ENCODE measurements at regions not wholly inside any gene's neighbourhood (a gene's known extent, or its start where the extent isn't known, plus 50 kb on each side); places are given as distances from the start of the nearest gene placed in this dataset.
"Not testable (repeated sequence)": the region's sequence is repeated elsewhere in the genome, so short reads cannot be mapped to it uniquely, and the experiment has no call there.

- no peak for TF ChIP-seq CTCF (IDR thresholded peaks at IDR 0.05)
- Histone ChIP-seq H3K27ac (no peak overlapping the region), H3K9me3 (no peaks in the 10 kb centered on the region), H3K4me3 (no peak overlapping the region), H3K4me1 (ENCODE audit: control insufficient read depth in 1 of 2, low read depth in 2 of 2) (no peaks in the 10 kb centered on the region), H3K27me3 (replicated peaks; ENCODE audit: insufficient read depth) (no peaks in the 10 kb centered on the region), H3K36me3 (no peaks in the 10 kb centered on the region)
- DNase-seq (ENCODE audit: low spot score), result no peak
- no peak for ATAC-seq (ENCODE audit: insufficient number of reproducible peaks, low FRiP score, low read depth)
Observed at GRCh38 chr1:178036090-178036489, 57.8 kb upstream of the RASAL2 start.

GRCh38 chr1:178037510-178038253 is 56.2 kb upstream of the RASAL2 start:
- H3K27me3 ChIP-seq (replicated peaks; ENCODE audit: insufficient read depth), result no peaks in the 10 kb centered on the region
- H3K4me1 ChIP-seq (ENCODE audit: control insufficient read depth in 1 of 2, low read depth in 2 of 2), result no peaks in the 10 kb centered on the region
- TF ChIP-seq CTCF (IDR thresholded peaks at IDR 0.05), result peak; percentile 29
- H3K9me3 ChIP-seq, result no peaks in the 10 kb centered on the region
- no peaks in the 10 kb centered on the region for H3K36me3 ChIP-seq
- peak; percentile 74 for ATAC-seq (ENCODE audit: insufficient number of reproducible peaks, low FRiP score, low read depth)
- DNase-seq (ENCODE audit: low spot score), result peak; percentile 37
- H3K4me3 ChIP-seq, result peak overlapping the region; percentile 97
- peak overlapping the region; percentile 69 to 73 for H3K27ac ChIP-seq

- DNase-seq (ENCODE audit: low spot score) (no peak), ATAC-seq (ENCODE audit: insufficient number of reproducible peaks, low FRiP score, low read depth) (peak; percentile 27)
- peak overlapping the region; percentile 69 to 73 for H3K27ac ChIP-seq
- peak overlapping the region; percentile 97 for H3K4me3 ChIP-seq
- no peaks in the 10 kb centered on the region for H3K9me3 ChIP-seq
- TF ChIP-seq CTCF (IDR thresholded peaks at IDR 0.05), result no peak
- no peaks in the 10 kb centered on the region for H3K36me3 ChIP-seq
- no peaks in the 10 kb centered on the region for H3K27me3 ChIP-seq (replicated peaks; ENCODE audit: insufficient read depth)
- H3K4me1 ChIP-seq (ENCODE audit: control insufficient read depth in 1 of 2, low read depth in 2 of 2), result no peaks in the 10 kb centered on the region
Observed at GRCh38 chr1:178038372-178038771, 55.5 kb upstream of the RASAL2 start.

GRCh38 chr1:178039891-178040290 is 54.0 kb upstream of the RASAL2 start:
- Histone ChIP-seq H3K27ac (no peak overlapping the region), H3K4me3 (no peak overlapping the region), H3K27me3 (replicated peaks; ENCODE audit: insufficient read depth) (no peaks in the 10 kb centered on the region), H3K9me3 (no peaks in the 10 kb centered on the region), H3K36me3 (no peaks in the 10 kb centered on the region), H3K4me1 (ENCODE audit: control insufficient read depth in 1 of 2, low read depth in 2 of 2) (no peaks in the 10 kb centered on the region)
- ATAC-seq (ENCODE audit: insufficient number of reproducible peaks, low FRiP score, low read depth) (no peak), DNase-seq (ENCODE audit: low spot score) (no peak)
- TF ChIP-seq CTCF (IDR thresholded peaks at IDR 0.05), result no peak

GRCh38 chr1:178043940-178044339 is 50.0 kb upstream of the RASAL2 start:
- not testable (repeated sequence) for H3K4me1 ChIP-seq (ENCODE audit: control insufficient read depth in 1 of 2, low read depth in 2 of 2); H3K9me3 ChIP-seq; H3K27me3 ChIP-seq (replicated peaks; ENCODE audit: insufficient read depth); H3K36me3 ChIP-seq; DNase-seq (ENCODE audit: low spot score); ATAC-seq (ENCODE audit: insufficient number of reproducible peaks, low FRiP score, low read depth); H3K27ac ChIP-seq; H3K4me3 ChIP-seq

All from thoracic aorta (tissue), 2 donors.